Esophagus (tissue), 2 donors: ENCODE measurements at regions not wholly inside any gene's neighbourhood (a gene's known extent, or its start where the extent isn't known, plus 50 kb on each side); places are given as distances from the start of the nearest gene placed in this dataset.
"Not testable (repeated sequence)": the region's sequence is repeated elsewhere in the genome, so short reads cannot be mapped to it uniquely, and the experiment has no call there.

Source experiments
- H3K27ac ChIP-seq, 2 donors: one replicate each; pipeline ENCODE4 v1.5.1; 2013; ENCODE audit warnings: low read depth in 2 of 2, mild to moderate bottlenecking in 2 of 2, inconsistent platforms in 1 of 2, low read length in 1 of 2, moderate library complexity in 1 of 2
- H3K27me3 ChIP-seq, 2 donors: one replicate each; pipeline ENCODE4 v1.6.1; 2013; ENCODE audit warnings: low read length in 2 of 2, control low read depth in 1 of 2, mild to moderate bottlenecking in 1 of 2; ENCODE audit not compliant: insufficient read depth in 2 of 2, control insufficient read depth in 1 of 2
- H3K36me3 ChIP-seq, 2 donors: one replicate each; pipeline ENCODE4 v1.6.1; 2013; ENCODE audit warnings: low read length in 1 of 2; ENCODE audit not compliant: control insufficient read depth in 2 of 2, insufficient read depth in 2 of 2
- H3K4me1 ChIP-seq, 2 donors: one replicate each; pipeline ENCODE4 v1.6.1; 2013; ENCODE audit warnings: low read length in 1 of 2; ENCODE audit not compliant: control insufficient read depth in 2 of 2, insufficient read depth in 2 of 2
- H3K4me3 ChIP-seq, 2 donors: one replicate each; pipeline ENCODE4 v1.5.1; 2013; ENCODE audit warnings: low read length in 2 of 2, mild to moderate bottlenecking in 2 of 2, low read depth in 1 of 2, moderate library complexity in 1 of 2
- H3K9me3 ChIP-seq, 2 donors: one replicate each; pipeline ENCODE4 v1.6.1; 2013; ENCODE audit warnings: mild to moderate bottlenecking in 2 of 2, low read depth in 1 of 2, low read length in 1 of 2, moderate library complexity in 1 of 2; ENCODE audit not compliant: control insufficient read depth in 2 of 2, insufficient read depth in 1 of 2
- WGBS, 2 donors: extraction: QIAGEN DNeasy Blood & Tissue Kit; methylation state at CpG; one replicate each; pipeline ENCODE4 v1.1.7; 2013; 5-methylcytosine and 5-hydroxymethylcytosine counted together
- donor health status: healthy with polysubstance abuse.
- donor health status: Bipolar disorder and iron deficiency.

DNA sequence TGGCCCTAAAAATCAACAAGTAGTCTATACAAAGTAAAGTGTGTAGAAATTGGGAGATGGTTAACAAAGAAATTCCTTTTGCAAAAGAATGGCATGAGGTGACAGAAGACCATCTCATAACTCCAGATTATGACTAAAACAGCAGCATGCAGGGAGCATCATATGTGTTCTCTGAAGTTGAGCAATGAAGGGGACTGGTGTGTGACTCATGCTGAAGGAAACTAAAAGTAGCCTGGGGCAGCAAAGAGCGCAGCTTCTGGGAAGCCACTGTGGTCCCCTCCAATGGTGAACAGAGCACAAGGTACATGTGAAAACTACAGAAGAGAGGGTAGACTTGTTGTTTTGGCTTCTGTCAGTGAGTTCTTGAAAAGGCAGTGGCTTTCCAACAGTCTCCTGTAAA lies 133.4 kb downstream of the MACC1 start:
- Histone ChIP-seq H3K36me3 (no peaks in the 10 kb centered on the region), H3K9me3 (no peaks in the 10 kb centered on the region), H3K4me3 (no peak overlapping the region), H3K27ac (no peak overlapping the region), H3K4me1 (no peaks in the 10 kb centered on the region), H3K27me3 (no peaks in the 10 kb centered on the region)
- 68 to 71% methylated on average over 1 of the region's 1 CpG for WGBS, 2 donors

DNA sequence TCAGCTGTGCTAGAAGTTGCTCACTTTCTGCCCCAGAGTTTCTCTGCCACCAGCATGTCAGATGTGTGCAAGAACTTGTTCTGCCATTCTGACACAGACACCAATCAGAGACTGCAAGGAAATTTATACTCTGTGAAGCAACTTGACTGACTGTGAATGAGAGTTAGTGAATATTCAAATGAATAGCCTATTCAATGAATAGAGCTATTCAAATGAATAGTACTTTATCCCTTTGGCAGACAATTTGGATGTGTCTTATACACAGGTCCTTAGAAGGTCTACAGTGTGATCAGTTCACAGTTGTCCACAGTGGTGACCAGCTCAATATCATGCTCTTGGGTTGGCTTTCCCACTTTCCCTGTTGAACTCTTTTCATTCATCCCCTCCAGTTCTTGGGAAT lies 138.1 kb downstream of the MACC1 start:
- Histone ChIP-seq H3K27ac (no peak overlapping the region), H3K27me3 (no peaks in the 10 kb centered on the region), H3K4me3 (no peak overlapping the region), H3K36me3 (no peaks in the 10 kb centered on the region), H3K9me3 (no peaks in the 10 kb centered on the region), H3K4me1 (no peaks in the 10 kb centered on the region)

DNA sequence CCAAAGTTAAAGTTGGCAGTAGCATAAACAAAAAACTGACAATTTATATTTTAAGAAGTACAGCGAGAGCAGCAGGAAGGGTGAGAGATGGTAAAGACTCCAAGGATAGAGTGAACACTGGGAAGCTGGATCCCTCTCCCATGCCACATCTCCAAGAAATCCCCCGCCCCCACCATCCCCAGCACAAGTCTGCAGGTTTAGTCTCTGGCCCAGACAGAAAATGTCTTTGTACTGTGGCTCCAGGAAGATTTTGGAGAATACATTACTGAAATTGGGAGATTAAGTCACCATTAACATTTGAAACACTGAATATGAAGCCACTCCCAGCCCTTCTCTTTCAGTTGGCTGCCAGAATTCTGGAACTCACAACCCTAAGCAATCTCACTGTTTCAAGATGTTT lies 140.3 kb downstream of the MACC1 start:
- H3K4me3 ChIP-seq = no peak overlapping the region
- no peak overlapping the region for H3K27ac ChIP-seq
- no peaks in the 10 kb centered on the region for H3K4me1 ChIP-seq
- H3K36me3 ChIP-seq = no peaks in the 10 kb centered on the region
- no peaks in the 10 kb centered on the region for H3K9me3 ChIP-seq
- WGBS, 2 donors = 79% methylated on average over 2 of the region's 2 CpGs
- no peaks in the 10 kb centered on the region for H3K27me3 ChIP-seq

DNA sequence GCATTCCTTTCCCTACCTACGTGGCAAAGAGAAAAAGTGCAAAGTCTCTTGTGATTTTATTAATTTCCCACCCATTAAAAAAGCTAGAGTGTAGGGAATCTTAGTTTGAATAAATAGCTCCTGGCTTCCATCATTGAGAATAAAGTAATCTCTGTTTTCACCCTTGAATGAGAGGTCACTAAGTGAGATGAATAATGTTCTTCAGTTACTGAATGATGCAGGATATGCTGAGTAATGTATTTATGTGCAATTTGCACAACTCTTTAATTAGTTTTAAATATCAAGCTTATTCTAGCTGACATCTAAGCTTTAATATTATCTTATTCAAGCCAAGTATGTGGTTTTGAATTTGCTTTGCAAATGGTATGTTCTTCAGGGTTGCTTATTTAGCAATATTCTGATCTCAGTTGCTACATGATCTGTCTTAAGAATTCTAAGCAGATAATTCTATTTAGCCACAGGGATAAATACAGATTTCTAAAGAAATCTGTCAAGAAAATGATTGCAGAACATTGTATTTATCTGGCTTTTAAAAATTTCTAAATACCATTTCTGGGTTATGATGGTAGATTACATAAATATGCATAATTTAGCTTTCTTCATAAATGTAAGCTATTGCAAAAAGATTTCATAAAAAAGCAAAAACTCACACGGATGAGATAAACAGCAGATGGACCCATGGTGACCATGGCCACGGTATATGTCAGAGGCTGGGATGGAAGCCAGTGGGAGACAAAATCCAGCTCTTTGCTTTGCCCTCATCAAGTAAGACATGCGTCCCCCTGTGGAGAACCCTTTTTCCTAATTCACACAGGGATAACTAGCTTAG lies 141.0 kb downstream of the MACC1 start:
- no peaks in the 10 kb centered on the region for H3K4me1 ChIP-seq
- 45 to 54% methylated on average over 4 of the region's 4 CpGs for WGBS, 2 donors
- H3K4me3 ChIP-seq = no peak overlapping the region
- no peak overlapping the region for H3K27ac ChIP-seq
- H3K36me3 ChIP-seq = no peaks in the 10 kb centered on the region
- H3K27me3 ChIP-seq = no peaks in the 10 kb centered on the region
- H3K9me3 ChIP-seq = no peaks in the 10 kb centered on the region

DNA sequence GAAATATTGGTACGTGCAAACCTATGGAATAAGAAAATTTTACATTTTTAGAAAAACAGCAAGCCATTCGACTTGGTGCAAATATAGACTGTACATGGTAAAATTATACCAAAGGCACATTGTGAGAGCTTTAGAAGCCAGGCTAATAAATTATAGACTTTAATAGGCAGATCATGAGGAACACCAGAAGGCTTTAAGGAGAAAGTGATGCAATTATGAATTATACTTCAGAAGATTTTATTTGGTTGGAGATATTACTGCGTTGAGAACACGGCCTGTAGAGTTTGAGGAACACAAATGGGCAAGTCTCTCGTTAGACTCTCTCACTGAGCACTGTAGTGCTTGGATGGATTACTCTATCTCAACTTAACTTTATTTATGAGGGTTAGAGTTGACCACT lies 141.7 kb downstream of the MACC1 start:
- Histone ChIP-seq H3K36me3 (no peaks in the 10 kb centered on the region), H3K4me1 (no peaks in the 10 kb centered on the region), H3K27ac (no peak overlapping the region), H3K9me3 (no peaks in the 10 kb centered on the region), H3K4me3 (no peak overlapping the region), H3K27me3 (no peaks in the 10 kb centered on the region)
- WGBS, 2 donors = 88 to 89% methylated on average over 5 of the region's 5 CpGs

DNA sequence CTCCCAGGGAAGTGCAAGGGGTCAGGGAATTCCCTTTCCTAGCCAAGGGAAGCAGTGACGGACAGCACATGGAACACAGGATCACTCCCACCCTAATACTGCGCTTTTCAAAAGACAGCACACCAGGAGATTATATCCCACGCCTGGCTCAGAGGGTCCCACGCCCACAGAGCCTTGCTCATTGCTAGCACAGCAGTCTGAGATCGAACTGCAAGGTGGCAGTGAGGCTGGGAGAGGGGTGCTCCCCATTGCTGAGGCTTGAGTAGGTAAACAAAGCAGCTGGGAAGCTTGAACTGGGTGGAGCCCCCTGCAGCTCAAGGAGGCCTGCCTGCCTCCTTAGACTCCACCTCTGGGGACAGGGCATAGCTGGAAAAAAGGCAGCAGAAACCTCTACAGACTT lies 149.2 kb downstream of the MACC1 start:
- not testable (repeated sequence) for H3K36me3 ChIP-seq, H3K9me3 ChIP-seq, H3K4me3 ChIP-seq, H3K4me1 ChIP-seq, H3K27ac ChIP-seq, H3K27me3 ChIP-seq
- 80 to 82% methylated on average over 5 of the region's 5 CpGs for WGBS, 2 donors

DNA sequence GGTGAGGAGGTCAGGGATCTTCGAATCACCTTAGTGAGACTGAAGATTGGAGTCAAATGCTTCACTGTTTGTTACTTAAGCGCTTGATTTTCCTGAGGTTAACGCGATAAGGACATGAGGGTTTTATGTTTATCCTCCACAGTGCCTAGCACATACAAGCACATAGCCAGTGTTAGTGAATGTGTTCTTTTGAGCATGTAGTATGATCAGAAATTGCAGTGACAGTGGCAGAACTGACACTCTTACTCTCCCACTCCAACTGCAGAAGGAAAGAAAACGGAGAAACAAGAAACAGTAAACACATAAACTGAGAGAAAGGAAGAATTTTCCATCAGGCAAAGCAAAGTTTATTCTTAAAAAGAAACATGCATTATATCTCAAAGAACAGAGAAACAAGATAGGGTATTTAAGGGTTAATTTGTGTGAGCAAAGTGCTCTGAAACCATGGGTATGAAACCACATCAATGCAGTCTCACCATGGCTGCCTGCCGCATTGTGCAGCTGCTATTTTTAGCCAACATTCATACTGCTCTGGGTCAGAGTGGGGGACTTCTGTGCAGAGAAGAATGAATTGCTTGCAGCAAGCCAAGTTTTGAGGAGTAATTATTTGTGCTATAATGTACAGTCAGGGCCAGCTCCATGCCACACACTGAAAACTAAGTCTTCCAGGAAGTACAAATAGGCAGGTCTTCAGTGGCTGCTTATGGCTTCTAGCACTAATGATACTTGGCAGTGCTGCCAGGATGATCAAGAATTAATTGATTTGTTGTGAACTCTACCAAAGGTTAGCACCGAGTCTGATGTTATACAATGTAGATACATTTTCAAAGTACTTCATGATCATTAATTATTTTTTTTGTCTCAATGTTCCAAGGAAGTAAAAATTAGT lies 152.0 kb downstream of the MACC1 start:
- Histone ChIP-seq H3K4me1 (no peaks in the 10 kb centered on the region), H3K27ac (no peak overlapping the region), H3K36me3 (no peaks in the 10 kb centered on the region), H3K4me3 (no peak overlapping the region), H3K9me3 (peaks cover 3% of the 10 kb centered on the region in 2 donors), H3K27me3 (no peaks in the 10 kb centered on the region)
- WGBS, 2 donors = 61 to 66% methylated on average over 7 of the region's 7 CpGs

DNA sequence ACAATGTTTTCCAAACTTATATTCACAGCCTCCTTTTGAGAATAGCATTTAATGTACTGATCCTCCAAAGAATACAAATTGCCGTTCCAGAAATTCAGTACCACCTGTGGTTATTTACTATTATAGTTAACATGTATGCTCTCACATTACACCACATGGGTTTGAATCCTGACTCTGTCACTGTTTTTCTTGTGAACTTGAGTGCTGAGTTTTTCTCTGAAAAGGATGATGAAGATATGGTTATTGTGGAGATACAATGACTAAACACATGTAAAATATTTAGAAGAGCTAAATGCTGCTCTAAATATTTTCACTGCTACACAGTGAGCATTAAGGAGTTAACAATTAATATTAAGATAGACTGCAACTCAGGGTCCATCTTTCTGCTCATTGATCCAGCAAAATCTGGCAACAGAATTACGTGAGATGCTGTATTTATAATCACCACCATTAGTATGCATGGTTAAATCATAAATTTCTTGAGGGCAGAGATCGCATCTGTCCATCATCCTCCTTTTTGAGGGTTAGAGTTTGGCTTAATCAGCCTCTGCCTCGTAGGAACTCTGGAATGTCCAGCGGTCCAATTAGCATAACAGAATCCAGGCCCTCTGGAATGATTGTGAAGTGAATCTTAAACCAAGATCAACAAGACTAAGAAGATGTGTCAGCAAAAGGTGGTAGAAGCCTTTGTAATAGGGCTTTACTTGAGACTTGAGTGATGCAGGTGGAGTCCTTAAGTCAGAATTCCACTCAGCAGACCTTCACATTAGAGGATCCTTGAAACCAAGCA lies 152.8 kb downstream of the MACC1 start:
- Histone ChIP-seq H3K27ac (no peak overlapping the region), H3K9me3 (peaks cover 3% of the 10 kb centered on the region in 2 donors), H3K4me3 (no peak overlapping the region), H3K27me3 (no peaks in the 10 kb centered on the region), H3K36me3 (no peaks in the 10 kb centered on the region), H3K4me1 (no peaks in the 10 kb centered on the region)
- 80 to 82% methylated on average over 5 of the region's 5 CpGs for WGBS, 2 donors

DNA sequence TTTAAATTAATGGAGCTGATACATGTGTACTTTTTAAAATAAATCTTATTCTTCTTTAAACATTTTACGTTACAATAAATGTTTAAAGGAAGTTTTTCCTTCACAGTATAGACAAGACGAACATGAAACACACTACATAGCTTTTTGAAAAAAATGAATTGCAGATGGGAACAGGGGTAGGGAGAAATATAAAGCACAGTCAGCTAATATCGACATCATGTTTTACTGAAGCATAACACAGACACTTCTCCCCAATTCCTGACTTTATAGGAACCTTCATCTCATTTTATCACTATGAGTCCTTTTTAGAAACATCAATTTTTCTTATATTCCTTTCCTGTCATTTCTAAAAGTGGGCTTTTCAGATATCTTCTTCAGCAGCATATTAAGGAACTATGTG lies 153.5 kb downstream of the MACC1 start:
- peaks cover 3% of the 10 kb centered on the region in 2 donors for H3K9me3 ChIP-seq
- H3K4me3 ChIP-seq = no peak overlapping the region
- no peaks in the 10 kb centered on the region for H3K27me3 ChIP-seq
- no peak overlapping the region for H3K27ac ChIP-seq
- no peaks in the 10 kb centered on the region for H3K36me3 ChIP-seq
- WGBS, 2 donors = 58 to 64% methylated on average over 3 of the region's 3 CpGs
- no peaks in the 10 kb centered on the region for H3K4me1 ChIP-seq
